T1000 (cell line): ENCODE measurements at regions not wholly inside any gene's neighbourhood (a gene's known extent, or its start where the extent isn't known, plus 50 kb on each side); places are given as distances from the start of the nearest gene placed in this dataset.
"Not testable (repeated sequence)": the region's sequence is repeated elsewhere in the genome, so short reads cannot be mapped to it uniquely, and the experiment has no call there.

ENCODE experiments used
- DNase-seq: peaks from one replicate; lab custom pipeline; 2025; ENCODE audit warnings: mixed read lengths; lab: John Stamatoyannopoulos, UW

GRCh38 chr13:86579662-86580061 lies 780.4 kb upstream of the SLITRK6 start:
- DNase-seq: no peak

GRCh38 chr13:86581706-86582105 lies 782.5 kb upstream of the SLITRK6 start:
- DNase-seq: no peak

- DNase-seq: no peak
These were observed 785.1 kb upstream of the SLITRK6 start for GRCh38 chr13:86584301-86584700.

GRCh38 chr13:86585835-86586234 lies 786.6 kb upstream of the SLITRK6 start:
- no peak for DNase-seq

GRCh38 chr13:86591862-86592261 lies 792.6 kb upstream of the SLITRK6 start:
- no peak for DNase-seq

- DNase-seq: no peak
These were observed 802.1 kb upstream of the SLITRK6 start for GRCh38 chr13:86601351-86601750.

GRCh38 chr13:86606264-86606663 lies 807.0 kb upstream of the SLITRK6 start:
- DNase-seq: no peak

GRCh38 chr13:86608701-86609100 lies 809.5 kb upstream of the SLITRK6 start:
- no peak for DNase-seq

GRCh38 chr13:86633346-86633745 lies 834.1 kb upstream of the SLITRK6 start:
- DNase-seq: no peak

- not testable (repeated sequence) for DNase-seq
These were observed 852.0 kb upstream of the SLITRK6 start for GRCh38 chr13:86651171-86651570.

GRCh38 chr13:86653009-86653408 lies 853.8 kb upstream of the SLITRK6 start:
- no peak for DNase-seq

- no peak for DNase-seq
These were observed 856.3 kb upstream of the SLITRK6 start for GRCh38 chr13:86655561-86655960.

- no peak for DNase-seq
These were observed 860.9 kb upstream of the SLITRK6 start for GRCh38 chr13:86660090-86660489.

- no peak for DNase-seq
These were observed 866.6 kb upstream of the SLITRK6 start for GRCh38 chr13:86665842-86666241.

- DNase-seq: no peak
These were observed 874.8 kb upstream of the SLITRK6 start for GRCh38 chr13:86673931-86674431.

GRCh38 chr13:86681223-86681622 lies 882.0 kb upstream of the SLITRK6 start:
- no peak for DNase-seq

- DNase-seq: no peak
These were observed 885.2 kb upstream of the SLITRK6 start for GRCh38 chr13:86684402-86684801.

GRCh38 chr13:86689911-86690310 lies 890.7 kb upstream of the SLITRK6 start:
- no peak for DNase-seq

GRCh38 chr13:86692291-86692690 lies 893.1 kb upstream of the SLITRK6 start:
- DNase-seq: no peak

GRCh38 chr13:86710013-86710412 lies 910.8 kb upstream of the SLITRK6 start:
- DNase-seq: no peak

- DNase-seq: no peak
These were observed 911.7 kb upstream of the SLITRK6 start for GRCh38 chr13:86710896-86711295.

- DNase-seq: no peak
These were observed 915.3 kb upstream of the SLITRK6 start for GRCh38 chr13:86714495-86714894.

- DNase-seq: no peak
These were observed 925.9 kb upstream of the SLITRK6 start for GRCh38 chr13:86725105-86725504.

- DNase-seq: no peak
These were observed 930.0 kb upstream of the SLITRK6 start for GRCh38 chr13:86729206-86729605.

- no peak for DNase-seq
These were observed 932.8 kb upstream of the SLITRK6 start for GRCh38 chr13:86731987-86732386.
